HCT116 (cell line): ENCODE measurements at regions not wholly inside any gene's neighbourhood (a gene's known extent, or its start where the extent isn't known, plus 50 kb on each side); places are given as distances from the start of the nearest gene placed in this dataset.

ENCODE experiments used
- ATAC-seq: fragments of 200-7000 bp; cut with Tn5 transposase; 2 replicates; pipeline ENCODE4 v1.9.1; 2020; ENCODE audit warnings: mild to moderate bottlenecking, moderate library complexity
- BruUV-seq: library from RNA; stranded (reverse); fragments of 400-500 nt; replicated peaks from 2 replicates; lab custom pipeline; 2021; lab: Mats Ljungman, UMichigan
- CTCF ChIA-PET: fragments of 300-600 bp; sonication (Branson Sonifier 250); formaldehyde crosslinking; loops from one replicate; lab custom pipeline; 2021; ENCODE audit warnings: antibody characterized with exemption; lab: Charles Lee
- POLR2A ChIA-PET: fragments of 300-600, 350-600 bp; sonication (Branson Sonifier 250); formaldehyde crosslinking; loops from one replicate; lab custom pipeline; 2021; ENCODE audit warnings: antibody characterized with exemption; lab: Charles Lee
- RAD21 ChIA-PET, 2 experiments: fragments of 300-600 bp; sonication (Branson Sonifier 250); formaldehyde crosslinking; loops; one replicate each; lab custom pipeline; 2023; ENCODE audit warnings: low total read pairs in 2 of 2; ENCODE audit not compliant: uncharacterized antibody in 2 of 2, unreplicated experiment in 2 of 2, low non-redundant PET in 1 of 2; lab: Charles Lee
- DNase-seq: peaks from one replicate; pipeline ENCODE4 v3.0.0-alpha.2; 2010; ENCODE audit warnings: low read depth, low spot score
- H2AFZ ChIP-seq: fragments of 200-600 bp; shearing (Covaris generic), sonication (generic); 2 replicates; pipeline ENCODE4 v1.6.1; 2017; ENCODE audit warnings: low read depth, mixed run types, mixed read lengths, antibody characterized with exemption, low read length; ENCODE audit not compliant: poor library complexity, severe bottlenecking
- H3K27ac ChIP-seq: 2 replicates; pipeline ENCODE4 v1.5.1; 2012; ENCODE audit warnings: low read depth, low read length
- H3K27me3 ChIP-seq: fragments of 200-600 bp; sonication (generic); 2 replicates; pipeline ENCODE4 v1.6.1; 2016; ENCODE audit warnings: mixed run types, low read length, mixed read lengths; ENCODE audit not compliant: insufficient read depth
- H3K36me3 ChIP-seq, 2 experiments: fragments of 200-500 bp in 1 of 2; fragments of 200-600 bp in 1 of 2; sonication (Bioruptor generic) in 1 of 2; sonication (generic) in 1 of 2; 2 replicates each; pipeline versions ENCODE4 v1.5.1 to v1.6.1; 2014 to 2016; ENCODE audit warnings: low read length in 2 of 2, inconsistent platforms in 1 of 2, mixed read lengths in 1 of 2, mixed run types in 1 of 2; ENCODE audit not compliant: insufficient read depth in 2 of 2, control insufficient read depth in 1 of 2
- H3K4me1 ChIP-seq, 2 experiments: fragments of 200-600 bp in 1 of 2; sonication (generic) in 1 of 2; 2 replicates each; pipeline versions ENCODE4 v1.5.1 to v1.6.1; 2012 to 2017; ENCODE audit warnings: low read length in 2 of 2, inconsistent platforms in 1 of 2, mild to moderate bottlenecking in 1 of 2, mixed read lengths in 1 of 2, mixed run types in 1 of 2, moderate library complexity in 1 of 2; ENCODE audit not compliant: insufficient read depth in 2 of 2, control insufficient read depth in 1 of 2
- H3K4me2 ChIP-seq: fragments of 200-600 bp; sonication (generic); 2 replicates; pipeline ENCODE4 v1.6.1; 2017; ENCODE audit warnings: mixed run types, low read length, mixed read lengths
- H3K4me3 ChIP-seq, 2 experiments: fragments of 200-600 bp in 1 of 2; sonication (generic) in 1 of 2; replicated peaks in 1 of 2; 2 replicates each; pipeline ENCODE4 v1.5.1; 2011 to 2016; ENCODE audit warnings: low read length in 2 of 2, control low read depth in 1 of 2, low read depth in 1 of 2, mild to moderate bottlenecking in 1 of 2, mixed read lengths in 1 of 2, mixed run types in 1 of 2
- H3K79me2 ChIP-seq: fragments of 200-600 bp; sonication (generic); 2 replicates; pipeline ENCODE4 v1.6.1; 2017; ENCODE audit warnings: mild to moderate bottlenecking, mixed run types, low read length, moderate library complexity, mixed read lengths; ENCODE audit not compliant: insufficient read depth
- H3K9ac ChIP-seq: fragments of 200-600 bp; sonication (generic); 2 replicates; pipeline ENCODE4 v1.6.1; 2016; ENCODE audit warnings: low read length, mixed read lengths
- H3K9me2 ChIP-seq: fragments of 200-600 bp; sonication (generic), shearing (Covaris generic); 2 replicates; pipeline ENCODE4 v1.6.1; 2017; ENCODE audit warnings: mixed run types, mild to moderate bottlenecking, moderate library complexity; ENCODE audit not compliant: insufficient read depth
- H3K9me3 ChIP-seq, 2 experiments: fragments of 200-500 bp in 1 of 2; fragments of 200-600 bp in 1 of 2; sonication (Bioruptor generic) in 1 of 2; sonication (generic) in 1 of 2; 2 replicates each; pipeline ENCODE4 v1.6.1; 2014 to 2017; ENCODE audit warnings: low read length in 2 of 2, mixed read lengths in 2 of 2, inconsistent platforms in 1 of 2, low read depth in 1 of 2, mild to moderate bottlenecking in 1 of 2, mixed run types in 1 of 2, moderate library complexity in 1 of 2; ENCODE audit not compliant: control insufficient read depth in 1 of 2, insufficient read depth in 1 of 2
- H4K20me1 ChIP-seq: fragments of 200-600 bp; sonication (generic), shearing (Covaris generic); 2 replicates; pipeline ENCODE4 v1.6.1; 2017; ENCODE audit warnings: mixed run types, mild to moderate bottlenecking, moderate library complexity; ENCODE audit not compliant: insufficient read depth
- CBX3 ChIP-seq: IDR thresholded peaks from 2 replicates; pipeline ENCODE4 v1.6.1; 2012; ENCODE audit warnings: low read depth
- CEBPB ChIP-seq: IDR thresholded peaks from 2 replicates; pipeline ENCODE4 v1.6.1; 2012; ENCODE audit warnings: low read depth
- EGR1 ChIP-seq: IDR thresholded peaks from 2 replicates; pipeline ENCODE4 v1.6.1; 2012; ENCODE audit warnings: low read depth
- EZH2phosphoT487 ChIP-seq: fragments of 200-600 bp; IDR thresholded peaks from 2 replicates; pipeline ENCODE4 v1.6.1; 2018; ENCODE audit warnings: antibody characterized with exemption, borderline replicate concordance
- FOSL1 ChIP-seq: IDR thresholded peaks from 2 replicates; pipeline ENCODE4 v1.6.1; 2012; ENCODE audit warnings: low read depth
- JUND ChIP-seq: IDR thresholded peaks from 2 replicates; pipeline ENCODE4 v1.6.1; 2012
- POLR2A ChIP-seq: IDR thresholded peaks from 2 replicates; pipeline ENCODE4 v1.7.0; 2011; ENCODE audit warnings: borderline replicate concordance; ENCODE audit not compliant: insufficient read depth, insufficient read length; ENCODE audit errors: extremely low read depth
- POLR2AphosphoS5 ChIP-seq: IDR thresholded peaks from 2 replicates; pipeline ENCODE4 v1.6.1; 2011; ENCODE audit warnings: mild to moderate bottlenecking, low read depth, low read length, moderate library complexity
- RAD21 ChIP-seq: IDR thresholded peaks from 2 replicates; pipeline ENCODE4 v1.6.1; 2012; ENCODE audit warnings: low read depth, mild to moderate bottlenecking
- SIN3A ChIP-seq: IDR thresholded peaks from 2 replicates; pipeline ENCODE4 v1.6.1; 2012; ENCODE audit warnings: low read depth
- TCF7L2 ChIP-seq: IDR thresholded peaks from 2 replicates; pipeline ENCODE4 v1.7.0; 2011; ENCODE audit warnings: borderline replicate concordance, inconsistent platforms; ENCODE audit not compliant: insufficient read depth, insufficient read length; ENCODE audit errors: extremely low read depth
- YY1 ChIP-seq: IDR thresholded peaks from 2 replicates; pipeline ENCODE4 v1.6.1; 2011; ENCODE audit warnings: low read length, low read depth, moderate library complexity, mild to moderate bottlenecking; ENCODE audit not compliant: insufficient replicate concordance; ENCODE audit errors: extremely low read depth
- ZFX ChIP-seq: fragments of 450-650 bp; IDR thresholded peaks from 2 replicates; pipeline ENCODE4 v1.6.1; 2017
- ZNF274 ChIP-seq: fragments of 200-500 bp; sonication (Bioruptor generic); IDR thresholded peaks from 2 replicates; pipeline ENCODE4 v1.6.1; 2014; ENCODE audit warnings: mild to moderate bottlenecking, low read depth, low read length, inconsistent platforms
- intact Hi-C: fragments of 100-400 bp; cut with micrococcal nuclease; formaldehyde crosslinking; loops from 2 replicates; pipeline ENCODE4 v1.10.0; 2022
- TF ChIP-seq, protein P1 (sequence below): IDR thresholded peaks from 2 replicates; pipeline ENCODE4 v1.6.1; 2012

DNA sequence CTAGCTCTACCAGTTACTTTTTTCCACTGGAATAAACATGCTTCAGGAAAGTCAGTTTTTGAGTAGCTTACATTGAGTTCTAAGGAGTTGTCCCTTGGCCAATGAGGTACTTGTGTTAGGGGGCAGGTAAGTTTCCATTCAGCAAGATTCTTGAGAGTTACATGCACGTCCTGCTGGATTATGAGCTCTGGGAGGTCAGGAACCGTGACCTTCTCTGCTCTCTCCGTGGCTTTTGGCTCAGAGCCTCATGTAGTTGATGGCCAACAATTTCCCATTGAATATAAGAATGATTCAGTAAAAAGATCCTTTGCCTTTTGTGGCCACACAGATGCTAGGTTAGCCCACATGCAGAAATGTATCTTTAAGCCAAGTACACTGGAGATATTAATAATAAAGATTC, 181.8 kb upstream of the RALGAPA2 start:
- CTCF ChIA-PET, result no interaction called here
- Histone ChIP-seq H3K4me1 (no peaks in the 10 kb centered on the region), H3K9me2 (no peaks in the 10 kb centered on the region), H4K20me1 (no peaks in the 10 kb centered on the region), H3K4me3 (no peak overlapping the region), H3K36me3 (no peaks in the 10 kb centered on the region), H3K79me2 (no peaks in the 10 kb centered on the region), H3K9me3 (no peaks in the 10 kb centered on the region), H2AFZ (no peak overlapping the region), H3K9ac (no peak overlapping the region)
- intact Hi-C loops, result no loop called here
- BruUV-seq, result no TSS peak
- DNase-seq, result no peak
- no peak for TF ChIP-seq YY1
- no peak for TF ChIP-seq POLR2AphosphoS5
- TF ChIP-seq CEBPB, result no peak
- no peak for TF ChIP-seq ZFX
- no peak for TF ChIP-seq FOSL1
- no peak for TF ChIP-seq EZH2phosphoT487
- no peak for TF ChIP-seq EGR1
- TF ChIP-seq POLR2A, result no peak
- TF ChIP-seq ZNF274, result no peak
- no peak for TF ChIP-seq RAD21
- no peak for TF ChIP-seq JUND
- no peak for TF ChIP-seq SIN3A
- TF ChIP-seq, protein P1, sequence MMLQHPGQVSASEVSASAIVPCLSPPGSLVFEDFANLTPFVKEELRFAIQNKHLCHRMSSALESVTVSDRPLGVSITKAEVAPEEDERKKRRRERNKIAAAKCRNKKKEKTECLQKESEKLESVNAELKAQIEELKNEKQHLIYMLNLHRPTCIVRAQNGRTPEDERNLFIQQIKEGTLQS, result no peak
- TF ChIP-seq TCF7L2, result no peak
- no peak for TF ChIP-seq CBX3
- TF ChIP-seq, all 23 proteins: peak for 0
- H3K27ac ChIP-seq, result no peak overlapping the region
- ATAC-seq, result no peak
- ChIA-PET RAD21 (interaction anchor here in 1 of 2 experiments (1.2 kb wide), 1 partner anchor 19 kb away, joined by 4 read pairs; no protein-coding TSS in a partner anchor), POLR2A (no interaction called here)
- no peak overlapping the region for H3K4me2 ChIP-seq
- H3K27me3 ChIP-seq, result no peaks in the 10 kb centered on the region

DNA sequence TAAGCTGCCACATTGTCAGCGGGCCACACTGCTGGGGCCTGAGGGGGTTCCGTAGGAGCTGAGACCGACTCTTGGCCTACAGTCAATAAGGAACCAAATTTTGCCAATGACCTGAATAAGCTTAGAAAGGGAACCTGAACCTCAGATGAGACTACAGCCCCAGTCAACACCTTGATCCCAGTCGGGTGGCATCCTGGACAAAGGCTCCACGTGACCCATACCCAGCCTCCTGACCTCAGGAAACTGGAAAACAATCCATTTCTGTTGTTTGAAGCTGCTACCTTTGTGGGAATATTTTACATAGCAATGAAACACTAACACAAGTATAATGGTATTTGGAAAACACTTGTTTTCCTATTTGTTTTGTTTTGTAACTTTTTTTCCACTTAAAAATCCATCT, 179.9 kb upstream of the RALGAPA2 start:
- TF ChIP-seq CEBPB, result no peak
- ChIA-PET RAD21 (no interaction called here), POLR2A (no interaction called here), CTCF (no interaction called here)
- no TSS peak for BruUV-seq
- Histone ChIP-seq H3K36me3 (no peaks in the 10 kb centered on the region), H3K27me3 (no peaks in the 10 kb centered on the region), H3K4me3 (no peak overlapping the region), H3K79me2 (no peaks in the 10 kb centered on the region), H4K20me1 (no peaks in the 10 kb centered on the region), H3K27ac (no peak overlapping the region), H3K4me1 (no peaks in the 10 kb centered on the region), H3K4me2 (no peak overlapping the region), H3K9ac (no peak overlapping the region), H3K9me2 (no peaks in the 10 kb centered on the region), H3K9me3 (no peaks in the 10 kb centered on the region), H2AFZ (no peak overlapping the region)
- no peak for ATAC-seq
- intact Hi-C loops, result no loop called here
- no peak for DNase-seq
